Pancreas (tissue), 10 donors: ENCODE measurements at regions not wholly inside any gene's neighbourhood (a gene's known extent, or its start where the extent isn't known, plus 50 kb on each side); places are given as distances from the start of the nearest gene placed in this dataset.

Source experiments
- ATAC-seq, 4 donors: fragments of 200-7000 bp; cut with Tn5 transposase; one replicate each; pipeline versions ENCODE4 v1.8.0 to v1.9.1; 2020; ENCODE audit warnings: mild to moderate bottlenecking in 4 of 4, moderate library complexity in 4 of 4
- DNase-seq, 6 donors: peaks; one replicate each; pipeline ENCODE4 v3.0.0-alpha.2; 2020
- FAIRE-seq: peaks from 2 replicates; lab custom pipeline; 2012; peaks lifted over from hg19 to GRCh38; lab: Jason Lieb, UNC
- H3K27ac ChIP-seq, 4 donors: fragments of 200-600 bp; sonication (generic); 1 replicate in 3 of 4; 2 replicates in 1 of 4; pipeline versions ENCODE4 v1.5.0 to v1.8.0; 2020
- H3K27me3 ChIP-seq, 4 donors: fragments of 200-600 bp; one replicate each; pipeline ENCODE4 v1.8.0; 2021
- H3K36me3 ChIP-seq, 3 donors: fragments of 200-600 bp; sonication (generic) in 1 of 3; one replicate each; pipeline versions ENCODE4 v1.5.0 to v1.8.0; 2020 to 2021
- H3K4me1 ChIP-seq, 3 donors: fragments of 200-600 bp; one replicate each; pipeline ENCODE4 v1.8.0; 2021
- H3K4me3 ChIP-seq, 4 donors: fragments of 200-600 bp; sonication (generic) in 2 of 4; one replicate each; pipeline versions ENCODE4 v1.5.0 to v1.8.0; 2020 to 2021
- H3K9me3 ChIP-seq, 4 donors: fragments of 200-600 bp; one replicate each; pipeline ENCODE4 v1.8.0; 2021
- CTCF ChIP-seq, 4 donors: fragments of 200-600 bp; sonication (generic) in 3 of 4; IDR thresholded peaks; one replicate each; pipeline versions ENCODE4 v1.5.0 to v1.8.0; 2021; ENCODE audit warnings: antibody characterized with exemption in 4 of 4
- WGBS, 2 donors: extraction: QIAGEN DNeasy Blood & Tissue Kit; methylation state at CpG; one replicate each; pipeline ENCODE4 v1.1.7; 2013; 5-methylcytosine and 5-hydroxymethylcytosine counted together
- intact Hi-C, 3 donors: fragments of 100-400 bp; cut with DNase I; formaldehyde crosslinking; loops; one replicate each; pipeline versions ENCODE4 v1.11.1 to v1.14.2; 2022
- donor health status: healthy with polysubstance abuse.
- donor health status: DM: no; HTN: no; CAD: no; lungs with moderate emphysema.
- donor health status: DM: no; HTN: no; CAD: no.
- donor health status: control.
- donor health status: control.
- donor health status: Bipolar disorder and iron deficiency.
- donor health status: DM: yes; HTN: yes; CAD: no.
- donor health status: DM: no; HTN: no; CAD: no.
- donor health status: DM: no; HTN: no; CAD: no.
- donor health status: DM: yes; HTN: yes; CAD: no.

- FAIRE-seq (no peak), ATAC-seq (no peak), DNase-seq (no peak)
- Histone ChIP-seq H3K27ac (no peak overlapping the region), H3K4me1 (no peaks in the 10 kb centered on the region), H3K27me3 (no peaks in the 10 kb centered on the region), H3K4me3 (no peak overlapping the region), H3K9me3 (no peaks in the 10 kb centered on the region), H3K36me3 (no peaks in the 10 kb centered on the region)
- WGBS, 2 donors: 68 to 71% methylated on average over 5 of the region's 5 CpGs
- intact Hi-C loops: no loop called here
- no peak for TF ChIP-seq CTCF (IDR thresholded peaks at IDR 0.05)
Observed at GRCh38 chr6:165941249-165941775, 226.3 kb downstream of the TBXT start.

- Histone ChIP-seq H3K4me3 (no peak overlapping the region), H3K27me3 (no peaks in the 10 kb centered on the region), H3K9me3 (no peaks in the 10 kb centered on the region), H3K4me1 (no peaks in the 10 kb centered on the region), H3K27ac (no peak overlapping the region), H3K36me3 (no peaks in the 10 kb centered on the region)
- no peak for DNase-seq
- no peak for TF ChIP-seq CTCF (IDR thresholded peaks at IDR 0.05)
- WGBS, 2 donors: 74 to 87% methylated on average over 26 of the region's 26 CpGs
- intact Hi-C loops: no loop called here
- FAIRE-seq: no peak
- no peak for ATAC-seq
Observed at GRCh38 chr6:165940366-165940765, 227.3 kb downstream of the TBXT start.

- FAIRE-seq: no peak
- intact Hi-C loops: no loop called here
- 58 to 69% methylated on average over 10 of the region's 10 CpGs for WGBS, 2 donors
- Histone ChIP-seq H3K4me3 (no peak overlapping the region), H3K27ac (no peak overlapping the region), H3K36me3 (no peaks in the 10 kb centered on the region), H3K9me3 (no peaks in the 10 kb centered on the region), H3K4me1 (no peaks in the 10 kb centered on the region), H3K27me3 (no peaks in the 10 kb centered on the region)
- TF ChIP-seq CTCF (IDR thresholded peaks at IDR 0.05): no peak
- no peak for ATAC-seq
- no peak for DNase-seq
Observed at GRCh38 chr6:165939601-165940290, 227.9 kb downstream of the TBXT start.

GRCh38 chr6:165939047-165939446, 228.6 kb downstream of the TBXT start:
- ATAC-seq (no peak), FAIRE-seq (no peak), DNase-seq (no peak)
- H3K27me3 ChIP-seq: no peaks in the 10 kb centered on the region
- H3K4me1 ChIP-seq: no peaks in the 10 kb centered on the region
- H3K27ac ChIP-seq: no peak overlapping the region
- intact Hi-C loops: no loop called here
- TF ChIP-seq CTCF (IDR thresholded peaks at IDR 0.05): no peak
- no peaks in the 10 kb centered on the region for H3K36me3 ChIP-seq
- 45 to 60% methylated on average over 5 of the region's 5 CpGs for WGBS, 2 donors
- H3K4me3 ChIP-seq: no peak overlapping the region
- H3K9me3 ChIP-seq: no peaks in the 10 kb centered on the region
